ENCODE measurements at regions not wholly inside any gene's neighbourhood (a gene's known extent, or its start where the extent isn't known, plus 50 kb on each side); places are given as distances from the start of the nearest gene placed in this dataset.

DNA sequence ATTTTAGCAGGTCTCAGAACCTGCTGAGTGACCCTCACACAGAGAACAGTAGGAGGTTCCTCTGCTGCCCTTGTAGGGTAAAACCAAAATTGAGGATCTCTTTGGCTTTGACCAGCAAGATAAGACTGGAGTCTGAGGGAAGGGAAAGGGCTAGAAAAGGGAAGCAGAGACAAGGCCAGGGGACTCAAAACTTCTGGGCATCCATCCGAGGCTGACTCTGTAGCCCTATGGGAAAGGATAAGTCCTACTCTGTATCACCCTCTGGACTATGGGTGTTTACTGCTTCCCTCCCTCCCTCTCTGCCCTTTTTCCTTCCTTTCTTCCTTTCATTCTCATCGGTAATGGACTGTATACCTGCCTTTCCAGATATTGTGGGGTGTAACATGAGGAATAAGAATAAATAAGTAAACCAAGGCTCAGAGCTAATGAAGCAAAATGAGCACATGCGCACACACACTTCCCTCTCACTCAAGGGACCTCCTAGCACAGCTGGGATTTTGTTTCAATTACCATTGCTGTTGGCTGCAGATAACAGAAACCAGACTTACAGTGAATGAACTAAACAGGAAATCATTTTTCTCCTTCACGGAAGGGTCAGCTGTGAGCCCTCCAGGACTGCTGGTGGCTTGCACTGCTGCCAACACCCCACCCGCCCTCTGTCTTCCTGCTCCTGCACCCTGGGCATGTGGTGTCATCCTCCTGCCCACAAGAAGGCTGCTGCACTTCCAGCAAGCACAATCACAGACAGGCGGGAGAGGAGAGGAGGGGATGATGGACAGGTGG, 404.4 kb upstream of the CCDC196 start:
- no peak overlapping the region for H3K4me2 ChIP-seq (ENCODE audit: low read depth, low read length)
- DNase-seq (no peak), ATAC-seq (ENCODE audit: low read depth) (no peak)
- no CpG with 5 or more reads among the region's 6 CpGs for WGBS, 2 experiments (ENCODE audit: extremely low coverage in 2 of 2, insufficient read length in 1 of 2)
- H3K27ac ChIP-seq (ENCODE audit: insufficient read depth, low read length), result no peak overlapping the region
- no peak overlapping the region for H3K14ac ChIP-seq (replicated peaks; ENCODE audit: low read depth, low read length)
- H3K56ac ChIP-seq (ENCODE audit: extremely low read depth, insufficient read depth, low read length), result no peak overlapping the region
- no peak overlapping the region for H3K23ac ChIP-seq (ENCODE audit: low read depth, low read length)
- no peak overlapping the region for H2BK5ac ChIP-seq (ENCODE audit: low read depth, low read length, poor library complexity, severe bottlenecking)
- H3K9me3 ChIP-seq (ENCODE audit: control insufficient read depth, insufficient read depth, low read length), result 0 out of 2 replicates have a peak, but pooled peaks cover 2% of the 10 kb centered on the region
- intact Hi-C loops (cut with micrococcal nuclease) (no loop called here), dilution Hi-C loops (cut with HindIII; ENCODE audit: low sequenced_read_pairs, unreplicated experiment) (no loop called here), in situ Hi-C loops (cut with MboI; ENCODE audit: low sequenced_read_pairs) (no loop called here)
- POLR2A ChIA-PET (ENCODE audit: unreplicated experiment), result no interaction called here
- no peak overlapping the region for H3K9ac ChIP-seq (ENCODE audit: low read depth, low read length)
- no peaks in the 10 kb centered on the region for H3K36me3 ChIP-seq (ENCODE audit: control insufficient read depth, insufficient read depth, low read length)
- no peak overlapping the region for H4K91ac ChIP-seq (ENCODE audit: insufficient read depth, low read depth, low read length)
- H3K27me3 ChIP-seq (ENCODE audit: control insufficient read depth, insufficient read depth, low read length), result no peaks in the 10 kb centered on the region
- no peak overlapping the region for H2AFZ ChIP-seq (replicated peaks; ENCODE audit: low read length, poor library complexity)
- H2BK20ac ChIP-seq (ENCODE audit: low read depth, low read length), result no peak overlapping the region
- no peaks in the 10 kb centered on the region for H3K79me1 ChIP-seq (ENCODE audit: low read depth in 1 of 2, low read length in 2 of 2)
- BruUV-seq (replicated peaks), result no TSS peak
- TF ChIP-seq, protein P1, sequence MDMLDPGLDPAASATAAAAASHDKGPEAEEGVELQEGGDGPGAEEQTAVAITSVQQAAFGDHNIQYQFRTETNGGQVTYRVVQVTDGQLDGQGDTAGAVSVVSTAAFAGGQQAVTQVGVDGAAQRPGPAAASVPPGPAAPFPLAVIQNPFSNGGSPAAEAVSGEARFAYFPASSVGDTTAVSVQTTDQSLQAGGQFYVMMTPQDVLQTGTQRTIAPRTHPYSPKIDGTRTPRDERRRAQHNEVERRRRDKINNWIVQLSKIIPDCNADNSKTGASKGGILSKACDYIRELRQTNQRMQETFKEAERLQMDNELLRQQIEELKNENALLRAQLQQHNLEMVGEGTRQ (IDR thresholded peaks at IDR 0.05; ENCODE audit: low read depth, low read length), result no peak
- no peak for TF ChIP-seq POLR2A (IDR thresholded peaks at IDR 0.05; ENCODE audit: low read depth, low read length)
- TF ChIP-seq CEBPB (IDR thresholded peaks at IDR 0.05; ENCODE audit: low read depth, low read length), result no peak
- no peak for TF ChIP-seq SMC3 (IDR thresholded peaks at IDR 0.05; ENCODE audit: low read depth, low read length)
- TF ChIP-seq RCOR1 (IDR thresholded peaks at IDR 0.05; ENCODE audit: insufficient replicate concordance, low read length), result no peak
- no peak for TF ChIP-seq RAD21 (IDR thresholded peaks at IDR 0.05; ENCODE audit: low read length)
- no peak for TF ChIP-seq MAZ (IDR thresholded peaks at IDR 0.05; ENCODE audit: borderline replicate concordance, low read depth, low read length)
- no peak for TF ChIP-seq CHD1 (IDR thresholded peaks at IDR 0.05; ENCODE audit: low read depth, low read length)
- TF ChIP-seq MXI1 (IDR thresholded peaks at IDR 0.05; ENCODE audit: borderline replicate concordance, low read depth, low read length), result no peak
- TF ChIP-seq RFX5 (IDR thresholded peaks at IDR 0.05; ENCODE audit: low read depth, low read length), result no peak
- TF ChIP-seq, protein P2, sequence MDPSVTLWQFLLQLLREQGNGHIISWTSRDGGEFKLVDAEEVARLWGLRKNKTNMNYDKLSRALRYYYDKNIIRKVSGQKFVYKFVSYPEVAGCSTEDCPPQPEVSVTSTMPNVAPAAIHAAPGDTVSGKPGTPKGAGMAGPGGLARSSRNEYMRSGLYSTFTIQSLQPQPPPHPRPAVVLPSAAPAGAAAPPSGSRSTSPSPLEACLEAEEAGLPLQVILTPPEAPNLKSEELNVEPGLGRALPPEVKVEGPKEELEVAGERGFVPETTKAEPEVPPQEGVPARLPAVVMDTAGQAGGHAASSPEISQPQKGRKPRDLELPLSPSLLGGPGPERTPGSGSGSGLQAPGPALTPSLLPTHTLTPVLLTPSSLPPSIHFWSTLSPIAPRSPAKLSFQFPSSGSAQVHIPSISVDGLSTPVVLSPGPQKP (IDR thresholded peaks at IDR 0.05; ENCODE audit: borderline replicate concordance, low read depth, low read length), result no peak
- no peak for TF ChIP-seq NFE2L2 (IDR thresholded peaks at IDR 0.05; ENCODE audit: low read depth, low read length)
- TF ChIP-seq FOS (IDR thresholded peaks at IDR 0.05; ENCODE audit: low read depth, low read length), result no peak
- TF ChIP-seq, protein P3, sequence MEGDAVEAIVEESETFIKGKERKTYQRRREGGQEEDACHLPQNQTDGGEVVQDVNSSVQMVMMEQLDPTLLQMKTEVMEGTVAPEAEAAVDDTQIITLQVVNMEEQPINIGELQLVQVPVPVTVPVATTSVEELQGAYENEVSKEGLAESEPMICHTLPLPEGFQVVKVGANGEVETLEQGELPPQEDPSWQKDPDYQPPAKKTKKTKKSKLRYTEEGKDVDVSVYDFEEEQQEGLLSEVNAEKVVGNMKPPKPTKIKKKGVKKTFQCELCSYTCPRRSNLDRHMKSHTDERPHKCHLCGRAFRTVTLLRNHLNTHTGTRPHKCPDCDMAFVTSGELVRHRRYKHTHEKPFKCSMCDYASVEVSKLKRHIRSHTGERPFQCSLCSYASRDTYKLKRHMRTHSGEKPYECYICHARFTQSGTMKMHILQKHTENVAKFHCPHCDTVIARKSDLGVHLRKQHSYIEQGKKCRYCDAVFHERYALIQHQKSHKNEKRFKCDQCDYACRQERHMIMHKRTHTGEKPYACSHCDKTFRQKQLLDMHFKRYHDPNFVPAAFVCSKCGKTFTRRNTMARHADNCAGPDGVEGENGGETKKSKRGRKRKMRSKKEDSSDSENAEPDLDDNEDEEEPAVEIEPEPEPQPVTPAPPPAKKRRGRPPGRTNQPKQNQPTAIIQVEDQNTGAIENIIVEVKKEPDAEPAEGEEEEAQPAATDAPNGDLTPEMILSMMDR (conservative IDR thresholded peaks at IDR 0.05; ENCODE audit: low read depth, low read length), result no peak
- TF ChIP-seq MAFK (IDR thresholded peaks at IDR 0.05; ENCODE audit: low read depth, low read length), result no peak
- H3K4me1 ChIP-seq (ENCODE audit: control insufficient read depth, insufficient read depth, low read length), result no peaks in the 10 kb centered on the region
- no peak overlapping the region for H2BK120ac ChIP-seq (ENCODE audit: low read depth, low read length)
- H3K4me3 ChIP-seq (ENCODE audit: insufficient read depth, low read depth, low read length), result no peak overlapping the region
- no peak overlapping the region for H4K8ac ChIP-seq (ENCODE audit: low read depth in 2 of 2, low read length in 2 of 2)
- no peaks in the 10 kb centered on the region for H3K9me1 ChIP-seq (ENCODE audit: insufficient read depth, low read length)
- no peak overlapping the region for H2BK15ac ChIP-seq (ENCODE audit: low read depth, low read length)
- CTCF ChIA-PET, result no interaction called here
- H4K5ac ChIP-seq (ENCODE audit: low read depth, low read length), result no peak overlapping the region
- H2AK9ac ChIP-seq (replicated peaks; ENCODE audit: low read depth, low read length, poor library complexity), result no peak overlapping the region
- H3K18ac ChIP-seq (ENCODE audit: low read depth, low read length), result no peak overlapping the region
- H4K20me1 ChIP-seq (ENCODE audit: insufficient read depth, low read length), result no peaks in the 10 kb centered on the region
- no peak overlapping the region for H2AK5ac ChIP-seq (ENCODE audit: low read depth, low read length)
- H3K4ac ChIP-seq (ENCODE audit: low read depth, low read length), result no peak overlapping the region
